Fibroblast of villous mesenchyme (primary cell): ENCODE measurements at regions not wholly inside any gene's neighbourhood (a gene's known extent, or its start where the extent isn't known, plus 50 kb on each side); places are given as distances from the start of the nearest gene placed in this dataset.

ENCODE experiments used
- DNase-seq: peaks from one replicate; pipeline ENCODE4 v3.0.0-alpha.2; 2010; ENCODE audit warnings: low read depth
- H3K4me3 ChIP-seq: 2 replicates; pipeline ENCODE4 v1.5.1; 2011; ENCODE audit warnings: low read depth, mild to moderate bottlenecking, low read length
- CTCF ChIP-seq: IDR thresholded peaks from 2 replicates; pipeline ENCODE4 v1.5.1; 2012; ENCODE audit warnings: low read depth, mild to moderate bottlenecking, low read length; ENCODE audit not compliant: insufficient read depth

- H3K4me3 ChIP-seq = no peak overlapping the region
- DNase-seq = no peak
- TF ChIP-seq CTCF = no peak
These were observed 101.7 kb upstream of the ETV3 start for GRCh38 chr1:157239936-157240335.

GRCh38 chr1:157238585-157238984 lies 100.4 kb upstream of the ETV3 start:
- DNase-seq = no peak
- no peak overlapping the region for H3K4me3 ChIP-seq
- no peak for TF ChIP-seq CTCF

GRCh38 chr1:157237981-157238380 lies 99.8 kb upstream of the ETV3 start:
- TF ChIP-seq CTCF = no peak
- no peak for DNase-seq
- H3K4me3 ChIP-seq = no peak overlapping the region

- no peak for TF ChIP-seq CTCF
These were observed 99.3 kb upstream of the ETV3 start for GRCh38 chr1:157237522-157237921.

GRCh38 chr1:157236072-157236471 lies 97.9 kb upstream of the ETV3 start:
- no peak for DNase-seq
- TF ChIP-seq CTCF = no peak
- H3K4me3 ChIP-seq = no peak overlapping the region

More at GRCh38 chr1:157237522-157237921, 99.3 kb upstream of the ETV3 start:
- H3K4me3 ChIP-seq = no peak overlapping the region
- DNase-seq = no peak

- no peak for TF ChIP-seq CTCF
- H3K4me3 ChIP-seq = no peak overlapping the region
- DNase-seq = no peak
These were observed 97.1 kb upstream of the ETV3 start for GRCh38 chr1:157235307-157235706.

GRCh38 chr1:157234705-157235273 lies 96.6 kb upstream of the ETV3 start:
- no peak for TF ChIP-seq CTCF
- no peak for DNase-seq
- no peak overlapping the region for H3K4me3 ChIP-seq
